MCF 10A (cell line): ENCODE measurements at regions not wholly inside any gene's neighbourhood (a gene's known extent, or its start where the extent isn't known, plus 50 kb on each side); places are given as distances from the start of the nearest gene placed in this dataset.

Source experiments
- BruUV-seq: library from RNA; stranded (reverse); fragments of 400-500 nt; replicated peaks from 2 replicates; lab custom pipeline; 2021; lab: Mats Ljungman, UMichigan
- CTCF ChIA-PET: fragments of 300-600 bp; sonication (Branson Sonifier 250); formaldehyde crosslinking; extraction: SDS; loops from one replicate; lab custom pipeline; 2021; ENCODE audit warnings: antibody characterized with exemption, inconsistent platforms; lab: Yijun Ruan, JAX
- POLR2A ChIA-PET: fragments of 300-600, 350-650 bp; sonication (Branson Sonifier 250); formaldehyde crosslinking; extraction: SDS; loops from one replicate; lab custom pipeline; 2020; ENCODE audit warnings: antibody characterized with exemption, inconsistent platforms; lab: Yijun Ruan, JAX
- DNase-seq: peaks from one replicate; pipeline ENCODE4 v3.0.0-alpha.2; 2018; ENCODE audit not compliant: unreplicated experiment
- H3K27ac Mint-ChIP-seq: one replicate; pipeline ENCODE4 v1.8.0; 2022; ENCODE audit warnings: mild to moderate bottlenecking, low read depth, mixed read lengths; ENCODE audit not compliant: unreplicated experiment
- H3K27me3 Mint-ChIP-seq: one replicate; pipeline ENCODE4 v1.8.0; 2022; ENCODE audit warnings: mixed read lengths; ENCODE audit not compliant: insufficient read depth, unreplicated experiment
- H3K36me3 Mint-ChIP-seq: one replicate; pipeline ENCODE4 v1.8.0; 2022; ENCODE audit warnings: mild to moderate bottlenecking, moderate library complexity, mixed read lengths; ENCODE audit not compliant: insufficient read depth, unreplicated experiment
- H3K4me1 Mint-ChIP-seq: one replicate; pipeline ENCODE4 v1.8.0; 2022; ENCODE audit warnings: mixed read lengths; ENCODE audit not compliant: insufficient read depth, unreplicated experiment
- H3K4me3 Mint-ChIP-seq: one replicate; pipeline ENCODE4 v1.8.0; 2022; ENCODE audit warnings: mild to moderate bottlenecking, moderate library complexity, mixed read lengths; ENCODE audit not compliant: unreplicated experiment
- H3K9me3 Mint-ChIP-seq: one replicate; pipeline ENCODE4 v1.8.0; 2022; ENCODE audit warnings: mixed read lengths; ENCODE audit not compliant: unreplicated experiment
- intact Hi-C: fragments of 100-400 bp; cut with micrococcal nuclease; formaldehyde crosslinking; loops from 2 replicates; pipeline ENCODE4 v1.14.1; 2022
- TF ChIP-seq, protein P1 (sequence below): fragments of 200-600 bp; IDR thresholded peaks from one replicate; pipeline ENCODE4 v1.8.0; 2022; ENCODE audit warnings: antibody characterized with exemption, mild to moderate bottlenecking; ENCODE audit not compliant: unreplicated experiment

GRCh38 chr3:137820366-137820765, 56.3 kb downstream of the SOX14 start:
- no peak overlapping the region for H3K4me3 Mint-ChIP-seq
- no peaks in the 10 kb centered on the region for H3K9me3 Mint-ChIP-seq
- no peaks in the 10 kb centered on the region for H3K4me1 Mint-ChIP-seq
- BruUV-seq: no TSS peak
- ChIA-PET POLR2A (no interaction called here), CTCF (no interaction called here)
- peaks cover 49% of the 10 kb centered on the region for H3K27me3 Mint-ChIP-seq
- TF ChIP-seq, protein P1, sequence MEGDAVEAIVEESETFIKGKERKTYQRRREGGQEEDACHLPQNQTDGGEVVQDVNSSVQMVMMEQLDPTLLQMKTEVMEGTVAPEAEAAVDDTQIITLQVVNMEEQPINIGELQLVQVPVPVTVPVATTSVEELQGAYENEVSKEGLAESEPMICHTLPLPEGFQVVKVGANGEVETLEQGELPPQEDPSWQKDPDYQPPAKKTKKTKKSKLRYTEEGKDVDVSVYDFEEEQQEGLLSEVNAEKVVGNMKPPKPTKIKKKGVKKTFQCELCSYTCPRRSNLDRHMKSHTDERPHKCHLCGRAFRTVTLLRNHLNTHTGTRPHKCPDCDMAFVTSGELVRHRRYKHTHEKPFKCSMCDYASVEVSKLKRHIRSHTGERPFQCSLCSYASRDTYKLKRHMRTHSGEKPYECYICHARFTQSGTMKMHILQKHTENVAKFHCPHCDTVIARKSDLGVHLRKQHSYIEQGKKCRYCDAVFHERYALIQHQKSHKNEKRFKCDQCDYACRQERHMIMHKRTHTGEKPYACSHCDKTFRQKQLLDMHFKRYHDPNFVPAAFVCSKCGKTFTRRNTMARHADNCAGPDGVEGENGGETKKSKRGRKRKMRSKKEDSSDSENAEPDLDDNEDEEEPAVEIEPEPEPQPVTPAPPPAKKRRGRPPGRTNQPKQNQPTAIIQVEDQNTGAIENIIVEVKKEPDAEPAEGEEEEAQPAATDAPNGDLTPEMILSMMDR: no peak
- intact Hi-C loops: no loop called here
- H3K36me3 Mint-ChIP-seq: no peaks in the 10 kb centered on the region
- H3K27ac Mint-ChIP-seq: no peak overlapping the region
- no peak for DNase-seq

- intact Hi-C loops: no loop called here
- no TSS peak for BruUV-seq
- no peak for DNase-seq
- ChIA-PET POLR2A (no interaction called here), CTCF (interaction anchor here (0.7 kb wide), 1 partner anchor 206 kb away, joined by 3 read pairs; no protein-coding TSS in a partner anchor)
- H3K4me1 Mint-ChIP-seq: no peaks in the 10 kb centered on the region
- TF ChIP-seq, protein P1: no peak
- H3K4me3 Mint-ChIP-seq: no peak overlapping the region
- no peaks in the 10 kb centered on the region for H3K36me3 Mint-ChIP-seq
- peaks cover 13% of the 10 kb centered on the region for H3K9me3 Mint-ChIP-seq
- H3K27me3 Mint-ChIP-seq: peaks cover 73% of the 10 kb centered on the region
- no peak overlapping the region for H3K27ac Mint-ChIP-seq
Observed at GRCh38 chr3:137835096-137835495, 71.0 kb downstream of the SOX14 start.

- no peaks in the 10 kb centered on the region for H3K9me3 Mint-ChIP-seq
- no peak overlapping the region for H3K4me3 Mint-ChIP-seq
- CTCF ChIA-PET: no interaction called here
- no peak overlapping the region for H3K27ac Mint-ChIP-seq
- no peaks in the 10 kb centered on the region for H3K36me3 Mint-ChIP-seq
- BruUV-seq: no TSS peak
- intact Hi-C loops: no loop called here
- POLR2A ChIA-PET: no interaction called here
- H3K27me3 Mint-ChIP-seq: peaks cover 88% of the 10 kb centered on the region
- no peak for DNase-seq
- TF ChIP-seq, protein P1: no peak
- H3K4me1 Mint-ChIP-seq: no peaks in the 10 kb centered on the region
Observed at GRCh38 chr3:137845194-137845593, 81.1 kb downstream of the SOX14 start.

DNA sequence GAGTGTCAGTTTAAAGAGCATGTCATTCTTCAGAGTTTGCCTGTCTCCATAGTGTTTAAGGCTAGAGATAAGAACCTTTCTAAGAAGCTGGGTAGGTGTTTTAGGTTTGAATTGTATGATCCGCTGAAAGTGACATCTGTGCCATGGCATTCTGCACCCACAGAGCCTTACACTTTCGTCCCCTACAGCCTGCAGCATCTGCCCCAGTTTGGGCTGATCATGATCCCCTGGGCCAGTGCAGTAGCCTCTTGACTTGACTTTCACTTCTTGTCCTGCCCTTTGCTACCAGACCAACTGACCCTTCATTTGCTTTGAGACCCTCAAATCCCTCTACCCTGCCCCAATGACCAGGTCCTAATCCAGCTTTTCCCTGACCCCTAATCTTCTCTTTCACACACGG, 81.6 kb downstream of the SOX14 start:
- no peak for DNase-seq
- Mint-ChIP-seq H3K9me3 (no peaks in the 10 kb centered on the region), H3K27ac (no peak overlapping the region), H3K4me3 (no peak overlapping the region), H3K36me3 (no peaks in the 10 kb centered on the region), H3K4me1 (no peaks in the 10 kb centered on the region), H3K27me3 (peaks cover 91% of the 10 kb centered on the region)
- ChIA-PET CTCF (no interaction called here), POLR2A (no interaction called here)
- BruUV-seq: no TSS peak
- TF ChIP-seq, protein P1: no peak
- intact Hi-C loops: no loop called here
